Mammary epithelial cell (primary cell): ENCODE measurements at regions not wholly inside any gene's neighbourhood (a gene's known extent, or its start where the extent isn't known, plus 50 kb on each side); places are given as distances from the start of the nearest gene placed in this dataset.

ENCODE experiments used
- CTCF ChIP-seq, 2 donors: IDR thresholded peaks in 1 of 2; conservative IDR thresholded peaks in 1 of 2; 2 replicates each; pipeline ENCODE4 v1.5.1; 2011 to 2012; ENCODE audit warnings: inconsistent platforms in 2 of 2, low read length in 2 of 2, mild to moderate bottlenecking in 2 of 2, control low read depth in 1 of 2, low read depth in 1 of 2; ENCODE audit not compliant: insufficient read depth in 1 of 2; ENCODE audit errors: extremely low read depth in 1 of 2
- EZH2 ChIP-seq: IDR thresholded peaks from 2 replicates; pipeline ENCODE4 v1.6.1; 2012; ENCODE audit warnings: low read length, inconsistent platforms, borderline replicate concordance

GRCh38 chr4:27276307-27277073 is 415.8 kb downstream of the STIM2 start:
- TF ChIP-seq CTCF (conservative IDR thresholded peaks at IDR 0.05 in 1 of 2, IDR thresholded peaks at IDR 0.05 in 1 of 2; ENCODE audit: extremely low read depth in 1 of 2, insufficient read depth in 1 of 2, low read depth in 1 of 2, low read length in 2 of 2) (no peak), EZH2 (no peak)
